ENCODE measurements at regions not wholly inside any gene's neighbourhood (a gene's known extent, or its start where the extent isn't known, plus 50 kb on each side); places are given as distances from the start of the nearest gene placed in this dataset.
"Not testable (repeated sequence)": the region's sequence is repeated elsewhere in the genome, so short reads cannot be mapped to it uniquely, and the experiment has no call there.

GRCh38 chrX:118212817-118213183 lies 96.2 kb upstream of the KLHL13 start:
- intact Hi-C loops (cut with micrococcal nuclease) = no loop called here

GRCh38 chrX:118215346-118215745 lies 98.7 kb upstream of the KLHL13 start:
- intact Hi-C loops (cut with micrococcal nuclease) = no loop called here

GRCh38 chrX:118216087-118216486 lies 99.5 kb upstream of the KLHL13 start:
- intact Hi-C loops (cut with micrococcal nuclease) = no loop called here

- intact Hi-C loops (cut with micrococcal nuclease) = no loop called here
Measured at GRCh38 chrX:118216509-118216908, 99.9 kb upstream of the KLHL13 start.

- intact Hi-C loops (cut with micrococcal nuclease) = no loop called here
Measured at GRCh38 chrX:118218079-118218478, 101.5 kb upstream of the KLHL13 start.

GRCh38 chrX:118218940-118219339 lies 102.3 kb upstream of the KLHL13 start:
- intact Hi-C loops (cut with micrococcal nuclease) = no loop called here

GRCh38 chrX:118219866-118220265 lies 103.3 kb upstream of the KLHL13 start:
- intact Hi-C loops (cut with micrococcal nuclease) = no loop called here

- intact Hi-C loops (cut with micrococcal nuclease) = no loop called here
Measured at GRCh38 chrX:118220509-118220908, 103.9 kb upstream of the KLHL13 start.

GRCh38 chrX:118221270-118221669 lies 104.7 kb upstream of the KLHL13 start:
- intact Hi-C loops (cut with micrococcal nuclease) = no loop called here

- intact Hi-C loops (cut with micrococcal nuclease) = no loop called here
Measured at GRCh38 chrX:118221733-118222132, 105.1 kb upstream of the KLHL13 start.

- intact Hi-C loops (cut with micrococcal nuclease) = no loop called here
Measured at GRCh38 chrX:118222421-118222820, 105.8 kb upstream of the KLHL13 start.

GRCh38 chrX:118225711-118226428 lies 109.3 kb upstream of the KLHL13 start:
- intact Hi-C loops (cut with micrococcal nuclease) = no loop called here

- intact Hi-C loops (cut with micrococcal nuclease) = no loop called here
Measured at GRCh38 chrX:118228041-118228440, 111.4 kb upstream of the KLHL13 start.

GRCh38 chrX:118228456-118228855 lies 111.8 kb upstream of the KLHL13 start:
- intact Hi-C loops (cut with micrococcal nuclease) = no loop called here

- intact Hi-C loops (cut with micrococcal nuclease) = no loop called here
Measured at GRCh38 chrX:118231464-118231863, 114.4 kb upstream of the WDR44 start.

- intact Hi-C loops (cut with micrococcal nuclease) = no loop called here
Measured at GRCh38 chrX:118239178-118239870, 106.6 kb upstream of the WDR44 start.

GRCh38 chrX:118239913-118240698 lies 105.8 kb upstream of the WDR44 start:
- intact Hi-C loops (cut with micrococcal nuclease) = no loop called here

- intact Hi-C loops (cut with micrococcal nuclease) = not testable (repeated sequence)
Measured at GRCh38 chrX:118246961-118247360, 98.9 kb upstream of the WDR44 start.

GRCh38 chrX:118249146-118249545 lies 96.8 kb upstream of the WDR44 start:
- intact Hi-C loops (cut with micrococcal nuclease) = no loop called here

- intact Hi-C loops (cut with micrococcal nuclease) = loop anchor here (5.0 kb wide), 1 partner anchor 1758 kb away; no protein-coding TSS in a partner anchor
Measured at GRCh38 chrX:118250445-118250844, 95.5 kb upstream of the WDR44 start.

GRCh38 chrX:118251271-118251670 lies 94.6 kb upstream of the WDR44 start:
- intact Hi-C loops (cut with micrococcal nuclease) = loop anchor here (5.0 kb wide), 1 partner anchor 1759 kb away; no protein-coding TSS in a partner anchor

GRCh38 chrX:118252967-118253366 lies 92.9 kb upstream of the WDR44 start:
- intact Hi-C loops (cut with micrococcal nuclease) = loop anchor here (5.0 kb wide), 1 partner anchor 1761 kb away; no protein-coding TSS in a partner anchor
